HG02870 (cell line): ENCODE measurements at regions not wholly inside any gene's neighbourhood (a gene's known extent, or its start where the extent isn't known, plus 50 kb on each side); places are given as distances from the start of the nearest gene placed in this dataset.

Experiments
- ATAC-seq: cut with Tn5 transposase; IDR thresholded peaks from one replicate; pipeline ENCODE4 v1.9.1; 2021; ENCODE audit warnings: mild to moderate bottlenecking, moderate library complexity; ENCODE audit not compliant: unreplicated experiment

DNA sequence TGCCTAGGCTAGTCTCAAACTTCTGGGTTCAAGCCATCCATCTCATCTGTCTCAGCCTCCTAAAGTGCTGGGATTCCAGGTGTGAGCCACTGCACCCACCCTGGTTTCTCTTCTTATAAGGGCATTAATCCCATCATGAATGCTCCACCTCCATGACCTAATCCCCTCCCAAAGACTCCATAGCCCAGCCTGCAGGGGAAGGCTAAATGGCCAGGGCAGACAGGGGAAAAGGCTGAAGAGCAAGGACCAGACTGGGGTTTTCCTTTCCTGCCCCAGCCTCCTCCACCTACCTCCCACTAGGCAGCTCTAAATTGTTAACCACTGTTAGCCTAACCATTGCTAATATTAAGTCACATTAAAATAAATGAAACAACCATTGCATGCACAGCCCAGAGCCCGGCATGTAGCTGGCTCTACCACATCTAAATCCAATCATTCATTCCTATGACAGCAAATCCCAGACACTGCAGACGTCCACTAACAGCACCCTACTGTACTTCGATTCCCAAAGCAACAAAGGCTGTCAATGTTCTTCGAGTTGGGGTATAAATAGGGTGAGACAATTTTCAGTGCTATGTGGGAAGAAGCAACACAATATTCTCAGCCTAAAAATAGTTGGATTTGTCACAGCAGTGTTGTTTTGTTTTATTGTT, 243.2 kb upstream of the ARID1B start:
- ATAC-seq, result no peak

DNA sequence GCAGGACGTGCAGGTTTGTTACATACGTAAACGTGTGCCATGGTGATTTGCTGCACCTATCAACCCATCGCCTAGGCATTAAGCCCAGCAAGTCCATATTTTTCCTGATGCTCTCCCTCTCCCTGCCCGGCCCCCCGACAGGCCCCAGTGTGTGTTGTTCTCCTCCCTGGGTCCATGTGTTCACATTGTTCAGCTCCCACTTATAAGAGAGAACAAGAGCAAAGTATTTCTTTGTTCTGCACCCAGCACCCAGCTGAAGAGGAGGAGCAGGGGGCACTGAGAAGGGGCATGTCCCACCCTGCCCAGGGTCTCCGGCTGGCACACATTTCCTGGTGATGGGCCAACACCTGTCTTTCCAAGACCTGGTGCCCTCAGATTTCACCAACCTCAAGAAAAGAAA, 251.1 kb upstream of the ARID1B start:
- no peak for ATAC-seq

DNA sequence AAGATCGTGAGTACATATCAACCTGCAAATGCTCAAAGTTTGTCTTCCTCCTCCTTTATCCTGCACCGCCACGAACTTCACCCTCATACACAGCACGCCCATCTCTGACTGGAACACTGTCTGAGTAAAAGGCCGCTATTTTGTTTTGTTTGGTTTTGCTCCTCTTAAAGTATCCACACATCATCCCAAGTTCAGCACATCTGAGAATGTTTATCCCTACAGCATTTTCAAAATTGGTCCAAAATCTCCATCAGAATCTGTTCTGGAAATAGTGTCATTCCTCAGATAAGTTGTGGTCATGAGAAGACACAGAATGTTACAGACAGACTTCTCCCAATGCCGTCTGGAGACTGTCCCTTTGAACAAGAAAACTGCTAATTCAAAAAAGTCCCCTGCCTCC, 251.6 kb upstream of the ARID1B start:
- no peak for ATAC-seq

DNA sequence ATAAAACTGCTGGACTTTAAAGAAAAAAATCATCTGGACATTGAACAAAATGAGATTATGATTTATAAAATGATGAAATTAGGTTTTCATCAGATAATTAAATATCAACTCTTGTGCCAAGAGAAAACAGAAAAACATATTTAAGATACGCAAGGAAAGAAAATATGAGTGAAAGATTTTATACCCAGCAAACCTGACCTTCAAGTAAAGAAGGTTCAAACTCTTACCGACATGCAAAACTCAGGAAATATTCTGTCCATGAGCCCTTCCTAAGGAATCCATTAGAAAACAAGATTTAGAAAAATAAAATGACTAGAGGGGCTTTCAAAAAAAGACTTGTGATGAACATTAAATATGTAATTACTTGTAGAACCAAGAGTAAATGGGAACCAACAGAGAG, 257.2 kb upstream of the ARID1B start:
- no peak for ATAC-seq

DNA sequence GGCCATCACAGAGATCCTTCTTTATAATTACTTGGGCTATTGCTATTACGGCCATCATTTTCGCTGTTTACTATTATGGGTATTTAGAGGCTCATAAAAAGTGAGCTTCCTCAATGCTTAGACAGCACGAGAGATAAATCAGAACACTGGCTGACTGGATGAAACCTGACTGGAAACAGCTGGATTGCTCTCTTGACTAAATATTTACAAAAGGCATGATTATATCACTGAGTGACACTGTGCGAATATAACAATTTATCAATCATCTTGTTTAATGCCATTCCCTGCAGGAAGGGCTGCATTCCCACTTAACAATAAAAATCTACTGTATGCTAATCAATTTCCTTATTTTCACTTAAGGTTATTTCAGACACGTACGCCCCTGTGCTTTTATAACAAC, 260.1 kb upstream of the ARID1B start:
- no peak for ATAC-seq

DNA sequence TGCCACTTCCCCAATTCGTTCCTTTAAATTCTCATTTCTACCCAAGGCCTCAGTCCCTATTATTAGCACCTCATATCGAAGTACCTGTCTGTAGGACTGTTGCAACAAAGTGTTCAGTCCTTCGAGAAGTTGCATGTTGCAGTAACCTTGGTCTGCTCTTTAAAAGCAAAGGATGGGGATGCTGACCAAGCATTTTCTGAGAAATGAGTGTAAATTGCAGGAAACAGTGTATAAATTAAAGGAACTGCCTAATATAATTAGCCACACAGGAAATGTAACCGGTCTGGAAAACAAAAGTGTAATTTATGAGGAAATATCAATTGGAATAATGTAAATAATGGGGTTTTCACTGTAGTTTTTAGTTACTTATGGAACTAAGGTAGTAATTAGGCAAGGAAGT, 261.9 kb upstream of the ARID1B start:
- ATAC-seq, result no peak

DNA sequence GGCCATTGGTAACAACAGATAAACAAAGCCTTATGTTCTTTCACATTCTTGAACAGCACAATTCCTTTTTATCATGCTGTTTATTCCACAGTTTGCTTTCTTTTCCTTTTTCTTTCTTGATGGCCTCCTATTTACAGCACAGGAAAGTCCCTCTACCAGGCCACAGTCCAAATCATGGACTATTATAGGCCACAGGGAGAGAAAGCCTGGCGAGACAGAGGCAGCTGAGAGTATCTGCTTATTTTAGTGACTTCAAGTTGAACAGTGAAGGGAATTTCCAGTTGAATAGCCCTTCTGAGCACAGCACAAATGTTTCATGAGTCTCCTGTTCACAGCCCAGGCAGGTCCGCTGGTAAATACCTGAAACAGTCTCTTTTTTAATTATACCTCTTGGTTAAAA, 263.7 kb upstream of the ARID1B start:
- no peak for ATAC-seq

DNA sequence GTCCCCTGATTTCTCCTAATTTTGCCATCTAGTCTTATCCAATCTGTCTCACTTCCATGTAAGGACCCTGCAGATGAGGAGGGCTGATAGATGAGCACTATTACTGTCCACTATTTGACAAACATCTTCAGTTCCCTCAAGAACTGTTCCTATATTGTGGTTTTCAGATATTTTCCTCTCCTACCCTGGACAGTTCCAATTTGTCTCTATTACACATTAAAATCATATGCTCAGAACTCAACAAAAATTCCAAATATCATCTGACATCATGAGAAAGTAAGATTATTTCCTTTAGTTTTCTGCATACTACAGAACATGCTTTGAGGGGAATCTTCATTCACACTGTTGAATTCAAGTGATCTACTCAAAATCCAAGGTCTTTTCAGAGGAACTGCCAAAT, 265.6 kb upstream of the ARID1B start:
- ATAC-seq, result no peak

DNA sequence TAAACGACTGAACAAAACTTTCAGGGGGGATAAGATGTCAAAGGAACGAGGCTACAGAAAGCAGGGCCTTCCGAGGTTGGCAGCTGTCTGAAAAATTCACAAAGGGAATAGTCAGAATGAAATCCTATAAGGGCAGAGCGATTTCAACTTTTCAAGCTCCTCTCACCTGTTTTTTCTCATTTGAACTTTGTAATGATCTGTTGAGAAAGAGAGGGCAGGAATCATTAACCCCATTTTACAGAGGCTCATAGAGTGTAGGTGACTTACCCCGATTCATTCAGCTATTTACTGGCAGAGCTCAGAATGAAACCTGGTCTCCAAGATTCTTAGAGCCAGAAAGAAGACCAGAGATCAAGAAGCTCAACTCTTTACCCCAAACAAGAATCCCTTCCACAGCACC, 266.1 kb upstream of the ARID1B start:
- no peak for ATAC-seq

DNA sequence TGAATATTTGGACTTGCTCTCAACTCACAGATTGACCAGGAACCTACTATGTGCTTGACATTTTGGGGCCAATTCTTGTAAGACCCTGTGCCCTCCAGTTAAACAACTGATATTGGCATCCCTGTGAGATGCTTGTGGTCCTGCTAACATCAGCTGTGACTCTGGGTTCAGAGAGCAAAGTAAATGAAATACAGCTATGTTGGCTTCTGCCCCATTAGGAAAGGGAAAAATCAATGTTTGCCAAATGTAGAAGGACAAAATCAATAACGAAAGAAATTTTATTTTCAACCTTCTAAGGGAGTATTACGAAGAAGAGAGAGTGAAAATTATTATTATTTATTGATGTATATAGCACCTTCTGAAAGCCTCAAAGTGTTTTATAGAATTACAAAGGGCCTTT, 266.9 kb upstream of the ARID1B start:
- no peak for ATAC-seq

DNA sequence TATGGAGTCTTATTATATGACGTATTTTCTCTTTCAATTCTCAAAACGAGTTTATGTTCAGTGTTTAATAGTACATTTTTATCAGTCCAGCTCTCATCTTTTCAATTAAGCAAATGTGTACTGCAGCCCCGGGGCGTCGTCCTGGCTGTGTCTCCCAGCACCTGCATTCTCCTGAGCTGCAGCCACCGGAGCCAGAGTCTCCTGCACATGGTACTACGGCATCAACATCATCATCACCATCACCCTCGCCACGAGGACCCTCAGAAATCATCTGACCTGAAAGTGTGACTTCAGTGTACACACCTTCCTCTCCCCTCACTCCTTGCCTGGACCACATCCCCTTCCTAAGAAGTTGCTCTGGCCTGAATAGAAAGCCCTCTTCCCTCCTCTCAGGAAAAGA, 267.7 kb upstream of the ARID1B start:
- no peak for ATAC-seq

DNA sequence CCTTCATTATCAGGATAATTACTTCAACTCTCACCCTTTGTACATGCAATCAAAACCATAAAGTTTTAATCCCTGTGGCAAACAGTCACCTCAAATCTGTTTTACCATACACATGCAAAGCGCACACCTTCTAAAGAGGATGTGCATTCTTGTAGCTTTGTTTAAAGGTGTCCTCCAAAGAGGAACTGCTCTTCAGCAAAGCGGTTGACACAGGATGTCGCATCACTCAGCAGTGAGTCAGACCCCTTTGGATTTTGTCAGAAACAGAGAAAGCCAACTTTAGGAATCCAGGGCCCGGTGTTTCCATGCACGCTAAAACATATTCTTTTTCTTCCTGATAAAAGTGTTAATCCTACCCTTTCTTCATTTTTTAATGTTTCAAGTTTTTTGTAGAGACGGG, 268.3 kb upstream of the ARID1B start:
- ATAC-seq, result no peak

DNA sequence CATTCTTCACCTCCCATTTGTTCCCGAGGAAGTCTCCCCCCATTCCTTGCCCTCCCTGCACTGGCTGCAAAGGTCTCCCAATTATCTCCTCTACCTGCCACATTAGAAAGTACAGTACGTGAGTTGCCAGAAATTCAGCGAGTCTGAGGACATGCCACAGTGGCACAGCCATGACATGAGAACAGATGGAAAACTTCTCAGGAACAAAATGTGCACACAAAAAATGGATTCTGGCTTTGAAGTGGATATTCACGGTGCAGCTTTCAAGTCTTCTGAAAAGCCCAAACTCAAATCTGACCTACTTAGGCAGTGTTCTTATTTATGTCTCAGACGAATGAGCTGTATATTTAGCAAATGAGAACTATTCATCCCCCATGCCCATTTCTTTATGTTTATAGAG, 269.1 kb upstream of the ARID1B start:
- ATAC-seq, result no peak

DNA sequence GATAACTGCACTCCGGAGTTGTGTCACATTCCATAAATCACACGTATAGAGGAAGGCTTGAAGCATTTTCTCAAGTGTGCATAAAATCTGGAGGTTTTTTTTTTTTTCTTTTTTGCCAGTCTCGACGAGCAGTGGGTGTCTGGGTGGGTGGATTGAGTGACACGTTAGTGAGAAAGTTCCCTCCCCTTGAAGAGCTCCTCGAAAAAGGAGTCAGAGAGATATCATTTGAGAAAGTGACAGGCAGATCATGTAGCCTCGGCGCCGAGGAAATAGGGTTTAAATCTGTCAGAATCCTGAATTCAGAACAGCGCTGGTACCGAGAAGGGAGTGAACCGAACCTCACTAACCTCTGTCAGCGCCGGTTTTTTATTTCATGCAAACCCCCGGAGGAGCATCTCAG, 269.5 kb upstream of the ARID1B start:
- no peak for ATAC-seq

DNA sequence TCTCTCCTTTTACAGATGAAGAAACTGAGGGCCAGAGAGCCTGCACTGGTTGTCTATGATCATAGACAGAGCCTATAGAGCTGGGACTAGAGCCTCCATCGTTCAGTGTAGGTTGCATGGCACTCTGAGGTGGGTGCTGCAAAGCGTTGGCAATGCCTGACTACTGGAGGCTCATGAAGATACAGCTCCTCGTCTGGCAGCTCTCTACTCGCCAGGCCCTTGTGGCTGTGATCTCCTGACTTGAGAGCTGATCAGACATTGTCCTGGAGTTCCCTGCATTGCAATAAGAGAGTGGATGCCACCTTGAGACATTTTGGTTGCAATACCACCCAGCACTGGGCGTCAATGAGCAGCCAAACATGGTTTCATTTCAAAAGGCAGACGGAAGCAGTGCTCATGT, 270.1 kb upstream of the ARID1B start:
- no peak for ATAC-seq

DNA sequence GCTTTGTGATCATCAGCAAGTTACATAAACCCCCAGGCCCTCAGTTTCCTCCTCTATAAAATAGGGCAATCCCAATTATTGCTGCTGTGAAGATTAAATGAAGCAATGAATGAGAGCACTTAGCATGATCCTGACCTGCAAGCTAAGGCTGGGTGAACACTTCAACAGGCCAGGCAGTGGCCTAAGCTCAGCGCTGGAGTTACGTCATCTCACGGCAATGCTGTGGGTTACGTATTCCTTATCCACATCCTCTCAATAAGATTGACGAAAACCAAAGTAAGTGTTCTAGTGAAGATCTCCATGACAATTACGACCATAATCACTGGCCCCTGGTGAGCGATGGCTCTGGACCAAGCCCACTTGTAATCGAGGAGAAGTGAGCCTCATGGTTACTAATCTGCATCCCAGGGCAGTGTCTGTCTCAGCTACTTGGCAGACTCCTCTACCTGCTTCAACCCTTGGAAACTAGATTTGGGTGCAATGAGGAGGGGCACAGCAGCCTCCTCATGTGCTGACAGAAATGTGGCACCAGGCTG, 274.1 kb upstream of the ARID1B start:
- no peak for ATAC-seq

DNA sequence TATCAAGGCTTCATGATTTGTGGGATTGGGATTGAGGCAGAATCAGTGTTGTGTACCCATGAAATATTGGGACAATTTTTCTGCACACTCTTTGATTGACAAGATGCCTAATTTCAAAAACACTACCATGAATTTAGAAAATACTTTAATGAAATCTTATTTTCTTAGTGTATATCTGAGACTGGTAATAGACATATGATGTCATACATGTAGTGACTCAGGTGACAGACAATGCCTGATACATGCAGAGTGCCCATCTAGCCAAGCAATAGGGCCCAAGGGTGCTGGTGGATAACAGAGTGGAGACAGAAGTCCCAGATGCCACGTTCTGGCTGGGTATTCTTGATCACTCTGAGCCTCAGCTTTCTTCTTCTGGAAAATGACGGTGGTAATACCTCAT, 279.6 kb upstream of the ARID1B start:
- ATAC-seq, result no peak

DNA sequence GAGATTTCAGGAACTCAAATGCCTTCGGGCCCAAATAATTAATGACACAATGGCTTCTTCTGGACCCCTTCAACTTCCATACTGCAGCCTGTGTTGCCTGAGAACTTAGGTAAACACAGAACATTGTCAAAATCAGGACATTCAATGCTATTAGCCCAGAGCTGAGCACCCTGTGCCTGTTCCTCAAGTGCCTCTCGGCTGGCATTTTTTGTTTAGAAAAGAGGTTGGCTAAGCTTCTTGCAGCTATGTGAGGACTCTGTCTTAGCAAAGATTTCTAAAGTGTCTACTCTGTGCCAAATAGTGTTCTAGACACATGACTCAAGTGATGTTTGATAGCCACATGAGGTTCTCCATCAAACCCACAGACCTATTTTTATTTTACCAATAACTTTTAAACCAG, 289.3 kb upstream of the ARID1B start:
- ATAC-seq, result no peak

DNA sequence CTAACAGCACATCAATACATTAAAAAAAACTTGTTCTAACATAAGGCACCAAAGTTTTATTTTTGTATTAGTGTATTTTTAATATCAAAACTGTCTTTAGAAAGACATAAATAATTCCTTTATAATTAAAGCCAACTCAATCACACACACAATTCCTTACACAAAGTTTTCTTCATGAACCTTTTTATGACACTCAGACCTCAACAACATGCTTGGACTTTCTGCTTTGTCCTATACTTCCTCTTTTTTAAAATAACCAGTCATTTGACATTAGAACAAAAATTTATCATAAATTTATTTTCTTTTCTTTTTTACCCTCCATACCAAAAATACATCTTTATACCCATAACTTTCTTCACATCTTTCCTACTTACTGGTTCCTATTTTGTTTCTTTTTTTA, 292.0 kb upstream of the ARID1B start:
- no peak for ATAC-seq

DNA sequence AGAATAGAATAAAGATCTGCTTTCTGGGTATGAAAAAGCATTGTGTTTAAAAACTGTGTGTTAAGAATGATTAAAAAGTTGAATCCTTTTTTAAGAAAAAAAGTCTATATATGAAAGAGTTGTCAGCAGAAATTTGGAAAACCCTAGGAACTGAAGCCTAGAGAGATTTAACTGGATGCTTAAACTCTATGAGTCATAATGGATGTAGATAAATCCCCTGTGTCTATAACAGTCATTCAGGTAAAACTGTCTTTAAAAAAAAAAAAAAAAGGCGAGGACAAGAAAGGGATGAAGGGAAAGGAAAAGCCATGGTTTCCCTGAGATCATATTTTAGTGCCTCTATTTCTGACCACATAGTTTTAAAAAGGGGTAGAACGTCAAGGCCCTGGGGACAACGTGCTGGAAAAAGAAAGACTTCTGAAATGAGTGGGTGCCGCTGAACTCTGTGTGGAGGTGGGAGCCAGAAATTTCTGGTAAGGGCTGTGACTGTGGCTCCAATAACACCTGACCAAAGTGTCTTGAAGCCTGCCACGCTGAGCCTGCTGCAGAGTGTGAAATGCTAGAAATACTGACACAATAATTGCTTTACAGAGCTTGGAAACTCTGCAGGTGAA, 302.6 kb upstream of the ARID1B start:
- ATAC-seq, result peak; percentile 73

DNA sequence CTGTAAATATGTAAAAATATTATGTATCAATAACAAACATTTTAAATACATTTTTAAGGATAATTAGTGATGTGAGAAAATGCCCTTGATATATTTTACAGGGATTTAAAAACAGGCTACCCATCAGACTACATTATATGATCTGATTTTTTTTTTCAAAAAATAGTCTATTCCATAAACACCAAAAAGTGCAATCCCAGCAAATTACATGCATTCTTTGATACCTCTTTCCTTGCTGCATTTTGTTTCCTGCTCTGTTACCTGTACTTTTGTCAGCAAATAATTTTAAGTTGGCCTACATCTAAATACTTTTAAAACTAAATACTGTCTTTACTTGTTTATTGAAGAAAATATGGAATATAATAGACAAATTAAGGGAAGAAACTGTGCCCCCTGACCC, 306.2 kb upstream of the ARID1B start:
- no peak for ATAC-seq

DNA sequence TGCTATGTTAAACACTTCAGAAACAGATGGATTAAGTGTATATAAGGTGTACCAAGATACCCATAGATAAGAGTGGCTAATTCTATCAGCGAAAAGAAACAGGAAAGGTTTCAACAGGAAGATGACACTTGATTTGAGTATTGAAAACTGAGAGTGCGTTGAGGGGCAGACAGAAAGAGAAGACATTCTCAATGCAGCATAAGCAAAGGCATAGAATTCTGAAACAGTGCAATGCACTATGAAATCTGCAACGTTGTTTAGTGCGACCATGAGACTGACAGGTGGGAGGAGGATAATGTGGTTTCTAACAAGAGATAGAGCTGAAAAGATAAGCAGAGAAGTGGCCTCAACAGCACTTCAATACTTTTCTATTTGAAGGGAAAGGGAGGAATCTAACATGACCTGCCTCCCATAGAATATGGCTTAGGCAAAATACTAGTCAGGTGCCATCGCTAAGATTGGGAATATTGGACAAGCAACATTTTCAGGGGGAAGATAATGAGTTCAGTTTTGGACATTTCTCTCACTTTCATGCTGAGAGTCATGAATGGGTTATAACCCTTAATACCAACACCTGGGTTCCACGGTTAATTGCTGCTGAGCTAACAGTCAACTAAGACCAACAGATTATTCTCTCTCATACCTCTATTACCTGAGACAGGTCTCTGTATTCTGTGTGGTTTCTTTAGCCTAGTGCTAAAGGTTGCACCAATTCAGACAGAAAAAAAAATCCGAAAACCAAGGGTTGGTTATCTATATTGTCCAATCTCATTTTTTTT, 312.9 kb upstream of the ARID1B start:
- peak; percentile 92 for ATAC-seq
